ENCODE measurements at regions not wholly inside any gene's neighbourhood (a gene's known extent, or its start where the extent isn't known, plus 50 kb on each side); places are given as distances from the start of the nearest gene placed in this dataset.
"Not testable (repeated sequence)": the region's sequence is repeated elsewhere in the genome, so short reads cannot be mapped to it uniquely, and the experiment has no call there.

DNA sequence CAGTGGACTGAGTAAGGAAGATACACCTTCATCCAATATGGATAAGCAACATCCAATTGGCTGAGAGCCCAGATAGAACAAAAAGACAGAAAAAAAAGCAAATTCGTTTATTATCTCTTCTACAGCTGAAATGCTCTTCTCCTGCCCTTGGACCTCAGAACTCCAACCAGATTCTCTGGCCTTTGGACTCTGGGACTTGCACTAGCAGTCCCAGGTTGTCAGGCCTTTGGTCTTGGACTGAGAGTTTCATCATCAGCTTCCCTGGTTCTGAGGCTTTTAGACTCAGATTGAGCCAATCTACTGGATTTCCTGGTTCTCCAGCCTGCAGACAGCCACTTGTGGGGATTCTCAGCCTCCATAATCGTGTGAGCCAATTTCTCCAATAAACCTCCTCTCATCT, 926.8 kb downstream of the PLA2G4A start:
- no peak for DNase-seq

DNA sequence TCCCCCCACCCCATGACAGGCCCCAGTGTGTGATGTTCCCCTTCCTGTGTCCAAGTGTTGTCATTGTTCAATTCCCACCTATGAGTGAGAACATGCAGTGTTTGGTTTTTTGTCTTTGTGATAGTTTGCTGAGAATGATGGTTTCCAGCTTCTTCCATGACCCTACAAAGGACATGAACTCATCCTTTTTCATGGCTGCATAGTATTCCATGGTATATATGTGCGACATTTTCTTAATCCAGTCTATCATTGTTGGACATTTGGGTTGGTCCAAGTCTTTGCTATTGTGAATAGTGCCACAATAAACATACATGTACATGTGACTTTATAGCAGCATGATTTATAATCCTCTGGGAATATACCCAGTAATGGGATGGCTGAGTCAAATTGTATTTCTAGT, 927.9 kb downstream of the PLA2G4A start:
- DNase-seq: not testable (repeated sequence)

DNA sequence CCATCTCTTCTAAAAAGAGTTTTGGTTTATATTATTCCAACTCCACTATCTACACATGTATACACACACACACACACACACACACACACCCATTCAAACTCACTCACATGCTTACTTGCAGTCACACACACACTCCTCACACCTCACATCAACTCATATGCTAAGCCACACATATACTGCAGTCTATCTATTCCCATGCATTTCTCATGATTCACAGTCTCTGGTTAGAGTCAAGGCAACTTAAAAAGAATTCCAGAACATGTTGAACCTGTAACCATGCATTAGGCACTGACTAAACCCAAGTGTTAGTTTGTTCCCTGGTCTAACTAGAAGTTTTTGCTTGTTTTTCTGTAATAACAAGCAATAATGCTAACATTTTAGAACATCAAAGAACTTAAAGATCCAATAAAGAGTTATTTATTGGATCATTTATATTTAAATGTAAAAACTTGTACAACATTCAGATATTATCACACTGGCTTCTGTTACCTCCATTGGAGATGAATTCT, 931.1 kb downstream of the PLA2G4A start:
- DNase-seq: no peak

DNA sequence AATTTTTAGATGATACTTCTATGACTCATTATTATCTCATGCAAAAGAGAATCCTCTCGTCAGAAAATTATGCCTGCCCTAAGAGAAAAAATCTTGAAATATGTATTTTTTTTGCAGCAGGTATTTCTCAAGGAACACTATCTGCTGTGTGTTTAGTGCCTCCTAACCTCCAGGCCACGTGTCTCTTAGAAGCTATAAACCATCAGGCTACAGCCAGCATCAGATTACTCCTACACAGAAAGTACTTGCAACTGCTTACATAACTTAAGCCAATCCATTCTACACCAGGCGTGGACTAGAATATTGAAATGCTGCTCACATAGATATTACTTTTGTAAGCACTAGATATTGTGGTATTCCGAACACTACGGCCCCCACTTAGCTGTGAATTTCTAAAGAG, 933.4 kb downstream of the PLA2G4A start:
- DNase-seq: no peak

DNA sequence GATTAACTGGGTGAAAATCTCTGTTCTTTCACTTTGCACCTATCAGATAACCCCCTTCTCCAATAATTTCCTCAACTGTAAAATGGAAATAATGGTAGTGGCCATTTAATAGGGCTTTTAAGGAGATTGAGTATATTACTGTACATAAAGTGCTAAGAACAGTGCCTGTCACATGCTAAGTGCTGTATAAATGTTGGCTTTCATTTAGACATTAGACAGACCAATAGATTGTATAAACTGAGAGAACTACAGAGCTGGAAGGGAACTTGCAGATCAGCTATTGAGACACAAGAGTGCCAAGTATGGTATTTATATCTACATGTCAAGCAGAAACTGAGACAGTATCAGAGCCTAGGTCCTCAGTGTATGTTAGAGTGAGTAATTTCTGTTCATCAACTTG, 934.7 kb downstream of the PLA2G4A start:
- DNase-seq: no peak

DNA sequence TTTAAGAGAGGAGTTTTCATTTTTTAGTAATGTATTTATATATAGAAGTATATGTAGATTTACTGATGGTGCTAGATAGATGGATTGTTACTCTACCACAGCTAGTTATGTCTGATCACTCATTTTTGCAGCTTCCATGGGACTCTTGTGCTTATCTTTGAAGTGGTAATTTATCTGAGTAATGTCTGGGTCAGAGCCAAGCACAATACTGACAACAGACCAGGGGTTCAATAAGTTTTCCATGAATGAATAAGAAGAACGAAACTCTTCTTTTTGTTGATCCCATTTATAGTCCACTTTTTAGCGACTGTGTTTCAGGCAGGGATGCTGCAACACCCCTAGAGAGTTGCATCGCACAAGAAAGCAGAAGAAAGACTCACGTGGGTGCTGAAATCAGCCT, 935.2 kb downstream of the PLA2G4A start:
- DNase-seq: no peak

DNA sequence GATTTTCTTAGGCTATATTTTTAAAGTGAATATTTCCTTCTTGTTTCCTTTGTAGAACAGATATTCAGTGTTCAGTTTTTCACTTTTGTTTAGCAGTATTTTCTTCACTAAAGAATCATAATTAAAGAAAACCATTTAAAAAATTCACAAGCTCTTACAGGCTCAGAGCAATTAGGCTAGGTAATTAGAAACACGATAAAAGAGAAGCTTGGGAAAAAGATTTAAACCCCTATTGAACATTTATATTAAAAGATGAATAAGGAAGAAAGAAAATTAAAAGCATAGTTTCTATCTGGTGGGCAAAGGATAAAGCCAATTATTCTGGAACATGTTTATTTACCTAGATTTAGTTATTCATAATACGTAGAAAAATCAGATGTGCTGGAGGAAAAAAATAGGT, 942.6 kb downstream of the PLA2G4A start:
- no peak for DNase-seq

DNA sequence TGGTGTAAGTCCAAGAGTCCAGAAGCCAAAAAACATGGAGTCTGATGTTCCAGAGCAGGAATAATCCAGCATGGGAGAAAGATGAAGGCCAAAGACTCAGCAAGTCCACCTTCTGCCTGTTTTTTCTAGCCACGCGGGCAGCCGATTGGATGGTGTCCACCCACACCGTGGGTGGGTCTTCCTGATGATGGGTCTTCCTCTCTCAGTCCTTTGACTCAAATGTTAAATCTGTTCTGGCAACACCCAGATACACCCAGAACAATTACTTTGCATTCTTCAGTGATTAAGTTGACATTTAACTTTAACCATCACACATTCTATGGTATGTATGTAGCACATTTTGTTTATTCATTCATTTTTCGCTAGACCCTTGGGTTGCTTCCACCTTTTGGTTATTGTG, 944.4 kb downstream of the PLA2G4A start:
- no peak for DNase-seq

DNA sequence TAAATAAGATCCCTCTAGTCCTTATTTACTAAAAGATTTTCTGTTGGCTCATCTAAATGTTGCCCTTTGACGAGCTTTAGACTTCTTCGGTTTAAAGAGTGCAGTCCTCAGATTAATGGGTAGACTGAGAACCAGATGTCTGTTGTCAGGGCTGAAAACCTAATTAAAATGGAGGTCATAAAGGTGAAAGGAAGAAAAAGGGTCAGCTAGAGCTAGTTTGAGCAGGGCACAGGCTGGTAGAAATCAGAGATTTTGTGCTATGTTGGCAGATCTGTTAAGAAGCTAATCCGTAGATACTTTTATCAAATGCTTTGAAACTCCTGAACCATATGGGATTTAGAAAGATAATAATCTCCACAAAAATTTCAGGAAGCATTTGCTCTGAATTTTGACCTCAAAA, 959.0 kb downstream of the PLA2G4A start:
- no peak for DNase-seq

DNA sequence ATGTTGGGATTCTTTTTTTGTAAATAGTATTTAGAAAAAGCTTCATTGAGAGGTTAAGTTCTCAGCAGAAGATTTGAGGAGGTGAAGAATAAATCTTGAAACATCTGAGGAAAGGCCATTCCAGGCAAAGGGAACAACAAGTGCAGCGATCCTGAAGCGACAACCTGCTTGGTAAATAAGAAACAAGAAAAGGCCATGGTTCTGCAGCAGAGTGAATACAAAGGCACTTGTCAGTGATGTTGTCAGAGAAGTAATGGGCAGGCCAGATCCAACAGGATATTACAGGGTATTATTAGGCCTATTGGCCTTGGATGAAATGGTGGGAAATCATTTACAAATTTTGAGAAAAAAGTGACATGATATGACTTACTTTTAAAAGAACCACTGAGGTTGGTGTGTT, 960.0 kb downstream of the PLA2G4A start:
- no peak for DNase-seq

DNA sequence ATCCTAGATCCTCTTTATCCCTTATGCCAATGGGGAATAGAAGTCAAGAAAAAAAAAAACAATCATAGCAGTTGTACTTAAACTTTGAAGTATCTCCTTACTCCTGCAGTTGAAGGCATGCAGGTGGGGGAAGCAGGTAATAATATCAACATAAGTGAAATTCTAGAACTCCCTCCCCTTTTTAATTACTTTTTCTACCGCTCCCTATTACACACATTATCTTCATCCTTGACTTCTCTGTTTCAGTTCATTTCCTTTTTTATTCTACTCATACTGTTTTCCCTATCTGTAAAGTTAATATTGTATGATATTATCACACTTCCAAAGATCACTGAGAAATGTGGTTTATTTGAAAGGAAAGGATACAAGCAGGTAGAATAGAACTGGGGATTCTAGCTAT, 962.0 kb downstream of the PLA2G4A start:
- no peak for DNase-seq

DNA sequence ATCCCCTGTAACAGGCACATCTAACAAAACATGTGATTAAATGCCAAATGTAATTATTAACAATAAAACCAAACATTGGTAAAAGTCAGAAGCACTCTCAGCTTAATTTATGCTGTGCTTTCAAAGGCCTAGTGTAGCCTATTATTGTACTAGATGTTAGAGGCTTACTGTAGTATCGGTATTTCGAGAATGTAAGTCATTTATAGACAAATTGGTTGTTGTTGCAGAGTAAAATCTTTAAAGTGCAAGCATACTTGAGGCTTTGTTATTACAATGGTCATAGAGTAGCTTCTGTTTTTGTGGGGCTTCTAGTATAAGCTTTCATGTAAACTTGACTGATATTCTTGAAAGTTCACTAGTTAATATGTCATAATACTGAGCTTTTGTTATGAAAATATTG, 965.8 kb downstream of the PLA2G4A start:
- DNase-seq: no peak

DNA sequence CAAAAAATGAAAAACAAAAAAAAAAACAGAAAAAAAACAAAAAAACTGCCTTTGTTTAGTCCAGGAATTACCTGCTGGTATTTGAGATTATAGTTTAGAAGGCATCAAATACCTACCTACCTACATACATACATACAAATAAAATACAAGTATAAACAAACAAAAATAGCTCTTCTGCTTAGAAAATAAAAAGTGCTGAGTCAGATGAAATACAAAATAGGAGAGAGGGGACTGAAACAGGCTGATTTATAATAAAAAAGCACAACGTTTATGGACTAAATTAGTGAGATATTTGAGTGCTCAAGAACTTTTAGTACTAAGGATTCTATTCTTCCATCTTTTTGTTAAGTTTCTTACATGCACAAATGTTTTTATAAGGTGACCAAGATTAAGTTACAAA, 980.8 kb downstream of the PLA2G4A start:
- no peak for DNase-seq

DNA sequence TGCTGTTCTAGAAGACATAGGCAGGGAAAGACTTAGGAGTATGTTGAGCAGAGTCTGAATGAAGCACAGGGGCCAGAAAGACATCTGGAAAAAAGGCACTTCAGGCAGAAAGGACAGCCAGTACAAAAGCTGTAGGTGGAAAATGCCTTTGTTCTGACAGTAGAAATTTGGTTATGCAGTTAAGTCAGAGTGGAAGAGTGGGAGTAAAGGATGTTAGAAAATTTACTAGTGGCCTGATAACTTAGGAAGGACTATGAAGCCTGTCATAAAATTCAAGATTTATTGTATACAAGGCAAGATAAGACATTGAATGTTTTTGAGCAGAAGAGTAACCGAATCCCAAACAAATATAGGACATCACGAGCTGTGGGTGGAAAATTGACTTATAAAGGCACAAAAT, 987.9 kb downstream of the PLA2G4A start:
- no peak for DNase-seq

DNA sequence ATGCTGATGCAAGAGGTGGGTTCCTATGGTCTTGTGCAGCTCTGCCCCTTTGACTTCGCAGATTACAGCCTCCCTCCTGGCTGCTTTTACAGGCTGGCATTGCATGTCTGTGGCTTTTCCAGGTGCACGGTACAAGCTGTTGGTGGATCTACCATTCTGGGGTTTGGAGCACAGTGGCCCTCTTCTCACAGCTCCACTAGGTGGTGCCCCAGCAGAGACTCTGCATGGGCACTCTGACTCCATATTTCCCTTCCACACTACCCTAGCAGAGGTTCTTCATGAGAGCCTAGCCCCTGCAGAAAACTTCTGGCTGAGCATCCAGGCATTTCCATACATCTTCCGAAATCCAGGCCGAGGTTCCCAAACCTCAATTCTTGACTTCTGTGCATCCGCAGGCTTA, 989.0 kb downstream of the PLA2G4A start:
- DNase-seq: no peak

DNA sequence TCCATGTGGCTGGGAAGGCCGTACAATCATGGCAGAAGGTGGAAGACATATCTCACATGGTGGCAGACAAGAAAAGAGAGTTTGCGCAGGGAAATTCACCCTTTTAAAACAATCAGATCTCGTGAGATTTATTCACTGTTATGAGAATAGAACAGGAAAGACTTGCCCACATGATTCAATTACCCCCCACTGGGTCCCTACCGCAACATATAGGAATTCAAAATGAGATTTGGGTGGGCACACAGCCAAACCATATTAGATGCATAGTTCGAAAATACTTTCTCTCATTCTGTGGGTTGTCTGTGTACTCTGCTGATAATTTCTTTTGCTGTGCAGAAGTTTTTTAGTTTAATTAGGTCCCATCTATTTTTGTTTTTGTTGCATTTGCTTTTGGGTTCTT, 990.3 kb downstream of the PLA2G4A start:
- DNase-seq: no peak

DNA sequence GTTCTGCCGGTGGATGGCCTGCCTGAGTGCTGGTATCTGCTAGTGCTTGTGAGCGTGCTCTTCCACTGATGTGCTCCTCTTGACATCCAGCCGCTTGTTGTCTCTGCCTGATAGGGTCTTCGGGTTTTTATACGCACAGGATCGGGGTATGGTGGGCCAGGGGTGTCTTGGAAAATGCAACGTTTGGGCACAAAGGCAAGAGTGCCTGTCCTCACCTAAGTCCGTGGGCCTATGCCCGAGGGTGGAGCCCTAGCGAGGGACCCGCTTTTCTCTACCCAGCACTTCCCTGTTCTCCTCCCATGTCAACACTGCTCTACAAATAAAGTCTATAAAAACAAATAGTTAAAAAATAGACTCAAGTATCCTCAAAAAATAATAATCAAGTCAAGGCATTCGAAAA, 1007.8 kb downstream of the PLA2G4A start:
- no peak for DNase-seq

DNA sequence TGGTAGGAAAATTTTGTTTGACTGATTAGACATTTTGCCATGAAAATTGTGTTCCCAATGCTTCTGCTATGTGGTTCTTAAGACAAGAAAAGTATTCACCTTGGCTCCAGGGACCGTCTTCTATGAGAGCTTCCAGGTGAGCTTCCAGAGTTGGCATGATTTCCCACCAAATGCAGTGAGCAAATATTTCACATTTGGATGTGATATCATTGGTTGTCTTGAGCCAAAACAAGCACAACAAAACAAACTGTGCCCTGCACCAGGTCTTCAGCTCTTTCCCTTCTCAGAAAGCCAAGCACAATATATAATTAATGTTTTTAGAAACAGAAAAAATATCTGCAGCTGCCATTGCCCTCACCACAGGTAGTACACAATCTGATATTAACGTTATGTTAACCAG, 1009.0 kb downstream of the PLA2G4A start:
- peak; percentile 43 for DNase-seq

DNA sequence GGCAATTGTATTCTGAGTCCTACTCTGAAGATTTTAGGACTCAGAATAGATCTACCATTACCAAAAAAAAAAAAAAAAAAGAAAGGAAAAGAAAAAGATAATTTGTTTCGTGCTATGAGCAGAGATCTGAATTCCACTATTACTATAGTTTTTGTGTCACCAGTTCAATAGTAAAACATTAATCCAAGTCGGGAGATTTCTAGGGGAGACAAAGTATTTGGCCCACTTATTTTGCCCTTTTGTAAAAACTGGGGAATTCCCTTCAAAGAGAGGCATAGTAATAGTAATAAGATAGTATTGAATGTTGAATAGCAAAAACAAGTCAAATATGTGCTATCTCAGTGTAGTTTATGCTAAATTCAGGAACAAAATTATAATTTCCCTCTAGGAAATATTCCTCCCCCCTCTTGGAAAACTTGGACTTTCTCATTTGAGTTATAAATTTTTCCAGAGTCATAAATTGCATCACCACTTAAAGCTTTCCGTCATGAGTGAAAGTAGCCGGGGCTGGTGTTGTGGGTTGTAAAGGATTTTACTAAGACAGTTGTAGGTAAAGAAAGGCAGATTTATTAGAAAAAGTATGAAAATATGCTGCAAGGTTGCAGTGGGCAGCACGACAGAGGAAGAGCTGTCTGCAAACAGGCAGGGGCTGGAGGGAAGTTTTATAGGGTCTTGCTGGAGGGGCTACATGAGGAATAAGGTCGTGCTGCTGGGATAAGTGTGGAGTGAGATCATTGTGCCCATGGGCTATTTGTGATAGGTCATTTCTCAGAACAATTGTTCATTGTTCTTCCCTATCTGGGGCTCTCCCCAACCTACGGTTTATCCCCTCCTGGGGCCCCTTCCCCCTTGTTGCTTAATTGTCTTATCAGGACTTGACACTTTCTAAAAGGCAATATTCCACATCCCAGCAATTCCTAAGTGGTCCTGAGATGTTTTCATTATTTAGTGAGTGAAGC, 1009.9 kb downstream of the PLA2G4A start:
- no peak for DNase-seq

DNA sequence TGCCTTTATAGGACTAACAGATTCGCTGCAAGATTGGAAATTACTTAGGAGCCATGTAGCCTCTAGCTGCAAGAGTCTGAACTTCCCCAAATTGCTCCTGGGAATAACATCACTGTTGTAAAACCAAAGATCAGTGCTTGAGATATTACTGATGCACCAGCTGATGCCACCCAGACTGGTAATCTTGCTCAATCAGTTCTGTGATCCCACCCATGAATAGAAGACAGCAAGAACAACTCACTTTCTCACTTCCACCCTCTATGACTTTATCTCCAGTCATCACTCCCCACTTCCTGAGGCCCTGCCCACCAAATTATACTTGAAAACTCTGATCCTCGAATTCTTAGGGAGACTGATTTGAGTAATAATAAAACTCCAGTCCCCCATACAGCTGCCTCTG, 1011.1 kb downstream of the PLA2G4A start:
- DNase-seq: no peak

DNA sequence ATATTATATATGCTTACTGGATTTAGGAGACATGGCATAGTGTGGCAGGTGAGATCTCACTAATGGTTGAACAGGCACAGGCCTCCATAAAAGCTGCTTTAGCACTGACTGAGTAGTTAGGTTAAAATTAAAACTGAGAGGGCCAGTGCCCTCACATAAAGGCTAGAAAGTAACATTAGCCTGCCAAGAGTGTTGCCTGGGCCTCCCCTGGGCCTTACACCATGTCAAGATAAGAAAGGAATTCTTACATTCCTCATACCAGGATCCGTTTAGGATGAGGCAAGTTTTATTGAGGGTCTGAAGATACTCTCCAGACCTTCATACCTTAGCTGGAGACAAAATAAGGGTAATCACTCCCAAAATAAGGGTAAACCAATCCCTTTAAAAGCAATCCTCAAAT, 1011.8 kb downstream of the PLA2G4A start:
- DNase-seq: no peak

DNA sequence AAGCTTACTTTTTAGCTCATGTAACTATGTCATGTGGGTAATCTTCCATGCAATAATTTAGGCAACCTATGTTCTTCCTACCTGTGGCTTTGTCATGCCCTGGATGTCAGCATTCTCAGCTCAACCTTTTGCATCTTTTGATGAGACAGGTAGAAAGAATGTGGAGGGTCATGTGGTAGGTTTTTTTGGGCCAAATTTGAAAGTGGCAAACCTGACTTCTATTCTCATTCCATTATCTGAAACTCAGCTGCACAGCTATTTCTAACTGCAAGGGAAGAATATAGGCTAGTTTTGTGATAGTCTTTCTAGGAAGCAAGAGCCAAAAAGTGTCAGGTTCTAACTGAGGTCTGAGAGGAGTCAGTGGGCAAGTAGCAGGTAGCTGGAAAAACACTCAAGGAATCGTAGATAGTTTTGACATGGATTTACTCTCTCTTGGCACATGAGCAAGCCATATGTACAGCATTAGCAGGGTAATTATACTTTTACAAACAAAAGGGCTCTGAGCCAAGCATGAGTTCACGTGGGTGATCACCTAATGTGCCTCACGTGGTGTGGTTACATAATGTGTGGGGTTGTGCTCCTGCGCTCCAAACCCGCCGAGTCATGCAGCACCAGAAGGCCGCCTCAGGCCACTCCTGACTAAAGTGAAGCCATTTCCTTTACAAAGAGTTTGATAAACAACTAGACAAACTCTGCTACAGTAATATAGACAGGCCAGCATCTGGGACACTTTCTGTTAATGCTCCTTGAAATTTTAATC, 1013.8 kb downstream of the PLA2G4A start:
- DNase-seq: no peak

DNA sequence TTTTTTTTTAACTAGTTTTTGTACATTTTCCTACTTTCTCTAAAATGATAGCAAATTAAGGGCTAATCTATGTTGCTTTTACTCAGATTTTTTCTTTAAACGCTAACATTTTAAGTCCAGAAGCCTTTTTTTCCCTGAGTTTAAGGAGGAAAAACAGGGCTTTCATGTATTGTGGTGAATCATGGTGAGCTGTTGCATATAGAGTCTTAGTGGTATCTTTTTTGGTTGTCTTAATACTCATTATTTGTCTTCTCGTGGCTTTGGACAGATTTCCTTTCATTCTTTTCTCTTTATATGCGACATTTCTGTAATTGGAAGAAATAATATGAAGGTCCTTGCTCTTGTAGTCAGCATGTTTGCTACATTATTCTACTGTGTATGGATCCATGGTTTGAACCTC, 1015.6 kb downstream of the PLA2G4A start:
- no peak for DNase-seq

DNA sequence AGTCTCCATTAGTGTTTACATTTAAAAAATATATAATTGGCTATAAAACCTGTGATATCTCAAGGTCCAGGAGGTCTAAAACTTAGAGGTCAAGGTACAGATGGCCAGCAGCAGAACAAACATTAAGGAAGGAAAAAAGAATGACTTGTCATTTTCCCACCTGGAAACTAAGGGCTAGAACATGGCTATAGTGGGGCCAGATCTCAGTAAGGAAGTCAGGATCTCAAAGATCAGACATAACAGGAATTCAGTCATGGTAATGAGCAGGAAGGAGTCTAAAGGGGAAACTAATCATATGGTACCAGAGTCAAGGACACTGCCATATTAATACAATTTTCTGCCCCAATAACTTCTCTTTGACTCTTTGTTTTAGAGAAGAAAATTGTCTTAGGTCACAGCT, 1018.8 kb downstream of the PLA2G4A start:
- no peak for DNase-seq
